ENCODE measurements at regions not wholly inside any gene's neighbourhood (a gene's known extent, or its start where the extent isn't known, plus 50 kb on each side); places are given as distances from the start of the nearest gene placed in this dataset.

DNA sequence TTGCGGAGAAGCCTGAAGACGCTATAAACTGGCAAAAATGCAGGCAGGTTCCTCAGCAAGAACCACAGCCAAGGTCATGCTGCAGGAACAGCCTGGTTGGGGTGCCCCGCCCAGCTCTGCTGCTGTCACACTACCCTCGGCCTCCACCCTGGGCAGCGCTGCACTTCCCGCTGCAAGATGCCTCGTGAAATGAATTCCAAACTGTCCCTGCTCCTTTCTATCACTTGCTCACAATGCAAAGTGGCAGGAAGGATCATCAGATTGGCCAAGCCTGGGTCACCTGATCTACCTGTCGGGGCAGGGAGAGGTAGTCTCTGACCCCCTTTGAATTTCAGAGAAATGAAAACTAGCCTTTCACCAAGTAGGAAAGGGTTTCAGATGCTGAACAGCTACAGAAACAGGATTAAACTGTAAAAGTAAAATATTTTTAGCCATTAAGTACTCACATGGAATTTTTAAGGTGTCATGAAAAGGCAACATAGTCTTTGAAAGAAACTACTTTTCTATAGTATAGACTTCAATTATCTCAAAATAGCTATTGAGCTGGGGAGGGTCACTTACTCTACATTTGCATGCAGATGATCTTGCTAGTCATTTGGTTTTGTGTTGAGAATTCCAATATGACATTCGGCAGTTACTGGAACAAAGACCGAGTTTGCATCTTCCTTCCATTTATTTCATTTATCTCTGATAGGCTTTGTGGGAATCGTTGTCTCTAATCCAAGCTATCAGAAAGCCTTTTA, 236.4 kb upstream of the ASCC3 start:
- DNase-seq (ENCODE audit: low spot score) (no peak), ATAC-seq (ENCODE audit: low FRiP score) (no peak)
- TF ChIP-seq, protein P1, sequence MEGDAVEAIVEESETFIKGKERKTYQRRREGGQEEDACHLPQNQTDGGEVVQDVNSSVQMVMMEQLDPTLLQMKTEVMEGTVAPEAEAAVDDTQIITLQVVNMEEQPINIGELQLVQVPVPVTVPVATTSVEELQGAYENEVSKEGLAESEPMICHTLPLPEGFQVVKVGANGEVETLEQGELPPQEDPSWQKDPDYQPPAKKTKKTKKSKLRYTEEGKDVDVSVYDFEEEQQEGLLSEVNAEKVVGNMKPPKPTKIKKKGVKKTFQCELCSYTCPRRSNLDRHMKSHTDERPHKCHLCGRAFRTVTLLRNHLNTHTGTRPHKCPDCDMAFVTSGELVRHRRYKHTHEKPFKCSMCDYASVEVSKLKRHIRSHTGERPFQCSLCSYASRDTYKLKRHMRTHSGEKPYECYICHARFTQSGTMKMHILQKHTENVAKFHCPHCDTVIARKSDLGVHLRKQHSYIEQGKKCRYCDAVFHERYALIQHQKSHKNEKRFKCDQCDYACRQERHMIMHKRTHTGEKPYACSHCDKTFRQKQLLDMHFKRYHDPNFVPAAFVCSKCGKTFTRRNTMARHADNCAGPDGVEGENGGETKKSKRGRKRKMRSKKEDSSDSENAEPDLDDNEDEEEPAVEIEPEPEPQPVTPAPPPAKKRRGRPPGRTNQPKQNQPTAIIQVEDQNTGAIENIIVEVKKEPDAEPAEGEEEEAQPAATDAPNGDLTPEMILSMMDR (IDR thresholded peaks at IDR 0.05) = no peak

DNA sequence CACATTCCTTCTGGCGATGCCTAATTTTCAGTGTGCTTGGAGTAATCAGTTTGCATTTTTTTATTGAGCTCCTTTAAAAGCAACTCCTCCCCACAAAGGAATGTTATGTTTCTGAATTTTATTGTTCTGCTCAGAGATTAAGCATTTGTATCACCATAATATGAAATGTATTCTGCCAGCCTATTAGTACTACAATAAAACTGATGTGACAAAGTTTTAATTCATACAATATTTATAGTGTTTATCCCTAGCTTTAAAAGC, 236.9 kb upstream of the ASCC3 start:
- no peak for ATAC-seq (ENCODE audit: low FRiP score)
- no peak for DNase-seq (ENCODE audit: low spot score)
- TF ChIP-seq, protein P1 (IDR thresholded peaks at IDR 0.05) = no peak

DNA sequence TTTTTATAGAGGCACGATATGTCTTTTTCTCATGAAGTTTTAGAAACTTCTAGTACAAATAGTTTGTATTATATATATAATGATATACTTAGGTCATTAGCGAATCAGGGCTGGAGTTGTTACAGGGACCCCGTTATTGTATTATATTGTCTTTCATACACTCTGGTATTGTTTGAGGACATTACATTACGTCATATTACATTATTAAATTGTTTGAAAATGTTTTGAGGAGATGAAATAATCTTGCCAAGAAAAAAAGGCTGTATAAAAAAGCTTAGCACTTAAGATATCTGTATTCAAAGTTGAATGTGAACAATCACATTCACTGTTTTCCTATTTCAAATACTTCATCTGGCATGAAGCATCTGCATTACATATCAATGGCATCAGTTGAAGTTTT, 239.6 kb upstream of the ASCC3 start:
- no peak for DNase-seq (ENCODE audit: low spot score)
- TF ChIP-seq, protein P1 (IDR thresholded peaks at IDR 0.05) = no peak
- no peak for ATAC-seq (ENCODE audit: low FRiP score)

DNA sequence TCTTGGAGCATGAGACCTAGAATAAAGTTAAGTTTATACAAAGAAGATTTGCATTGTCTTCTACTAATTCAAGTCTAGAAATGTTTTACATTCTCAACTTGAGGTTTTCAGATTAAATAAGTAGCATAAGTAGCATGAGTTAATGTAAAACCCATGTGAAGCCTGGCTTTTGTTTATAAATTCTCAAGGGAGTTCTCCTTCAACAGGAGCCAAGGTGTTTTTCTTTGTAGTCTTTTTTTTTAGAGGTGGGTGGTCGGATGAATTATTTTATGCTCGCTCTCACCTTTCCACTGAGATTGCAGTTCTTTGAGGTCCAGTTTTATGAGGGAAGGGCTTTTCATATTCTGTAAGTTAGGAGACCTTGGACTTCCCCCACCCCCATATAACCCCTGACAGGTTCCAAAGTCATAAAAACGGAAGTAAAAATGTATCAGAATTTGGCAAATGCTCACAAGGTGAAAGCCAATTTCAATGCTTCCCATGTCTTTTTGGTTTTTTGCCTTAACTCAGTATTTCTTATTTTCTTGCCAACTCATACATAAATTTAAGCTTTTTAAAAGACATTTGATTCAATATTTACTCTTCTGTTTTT, 244.3 kb upstream of the ASCC3 start:
- TF ChIP-seq, protein P1 (IDR thresholded peaks at IDR 0.05) = no peak
- ATAC-seq (ENCODE audit: low FRiP score) (no peak), DNase-seq (ENCODE audit: low spot score) (no peak)

DNA sequence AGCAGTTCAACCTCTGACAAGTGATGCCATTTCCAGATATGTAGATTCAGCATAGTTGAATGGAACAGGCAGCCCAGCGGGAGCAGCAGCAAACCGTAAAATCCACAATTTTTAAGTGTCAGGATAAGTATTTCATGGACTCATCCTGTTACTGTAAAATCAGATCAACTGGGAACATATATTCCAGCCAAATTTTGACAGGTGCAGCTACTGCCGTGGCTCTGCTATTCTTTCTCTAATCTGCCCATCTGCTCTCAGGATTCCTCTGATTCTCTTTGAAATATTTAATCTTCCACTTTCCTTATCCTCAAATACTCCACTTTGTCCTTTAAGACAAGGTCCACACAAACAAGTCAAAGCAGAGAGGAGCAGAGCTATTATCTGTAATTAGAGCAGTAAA, 245.4 kb upstream of the ASCC3 start:
- no peak for DNase-seq (ENCODE audit: low spot score)
- ATAC-seq (ENCODE audit: low FRiP score) = no peak
- TF ChIP-seq, protein P1 (IDR thresholded peaks at IDR 0.05) = no peak

DNA sequence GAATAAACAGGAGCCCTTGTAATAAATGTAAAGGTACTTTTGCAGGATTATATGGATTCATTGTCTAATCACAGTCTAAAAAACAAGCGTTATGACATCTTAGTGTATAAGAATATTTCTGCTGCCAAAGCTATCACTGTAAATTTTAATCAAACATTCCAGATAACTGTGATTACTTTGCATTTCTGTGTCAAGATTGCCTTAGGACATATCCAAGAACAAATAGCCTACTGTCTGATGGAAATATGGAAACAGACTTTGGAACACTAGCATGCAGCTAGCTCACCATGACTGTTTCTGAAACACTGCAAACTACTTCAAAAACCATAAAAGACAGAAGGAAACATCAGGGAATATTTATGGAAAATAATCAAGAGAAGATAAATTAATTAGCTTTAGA, 248.7 kb upstream of the ASCC3 start:
- ATAC-seq (ENCODE audit: low FRiP score) = no peak
- DNase-seq (ENCODE audit: low spot score) = no peak
- TF ChIP-seq, protein P1 (IDR thresholded peaks at IDR 0.05) = no peak

DNA sequence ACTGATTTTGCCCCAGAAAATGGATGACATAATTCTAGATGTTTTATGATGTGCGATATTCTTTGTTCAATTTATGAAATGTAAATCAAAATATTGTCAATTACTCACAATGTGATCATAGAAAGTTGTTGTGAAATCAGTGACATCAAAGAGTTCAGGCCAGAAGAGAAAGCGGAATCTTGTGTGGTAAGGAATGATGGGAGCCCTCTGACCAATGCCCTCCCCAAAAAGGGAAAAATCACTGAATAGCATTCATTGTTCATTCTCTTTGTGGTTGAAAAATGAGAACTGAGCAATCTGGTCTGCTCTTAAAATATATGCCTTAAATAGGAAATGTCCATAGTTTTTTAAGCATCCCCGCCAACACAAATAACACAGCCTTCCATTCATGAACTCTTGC, 247.1 kb upstream of the GRIK2 start:
- no peak for ATAC-seq (ENCODE audit: low FRiP score)
- no peak for DNase-seq (ENCODE audit: low spot score)
- TF ChIP-seq, protein P1 (IDR thresholded peaks at IDR 0.05) = no peak
